ENCODE measurements at regions not wholly inside any gene's neighbourhood (a gene's known extent, or its start where the extent isn't known, plus 50 kb on each side); places are given as distances from the start of the nearest gene placed in this dataset.

- H3K4me3 ChIP-seq (ENCODE audit: low read depth, low read length) = no peak overlapping the region
Observed at GRCh38 chr21:28375708-28376385, 616.8 kb downstream of the LTN1 start.

GRCh38 chr21:28374881-28375280 lies 617.8 kb downstream of the LTN1 start:
- H3K27me3 ChIP-seq (ENCODE audit: control insufficient read depth, insufficient read depth, low read length) = no peaks in the 10 kb centered on the region
- no peak overlapping the region for H3K4me3 ChIP-seq (ENCODE audit: low read depth, low read length)
- TF ChIP-seq CTCF (IDR thresholded peaks at IDR 0.05; ENCODE audit: insufficient read depth, low read length, severe bottlenecking) = no peak
- DNase-seq (ENCODE audit: low read depth) = no peak
- FAIRE-seq = no peak
- no peaks in the 10 kb centered on the region for H3K36me3 ChIP-seq (ENCODE audit: control insufficient read depth, insufficient read depth, low read length)

More at GRCh38 chr21:28375708-28376385, 616.8 kb downstream of the LTN1 start:
- DNase-seq (ENCODE audit: low read depth) (no peak), FAIRE-seq (no peak)
- H3K27me3 ChIP-seq (ENCODE audit: control insufficient read depth, insufficient read depth, low read length) = no peaks in the 10 kb centered on the region
- TF ChIP-seq CTCF (IDR thresholded peaks at IDR 0.05; ENCODE audit: insufficient read depth, low read length, severe bottlenecking) = no peak
- H3K36me3 ChIP-seq (ENCODE audit: control insufficient read depth, insufficient read depth, low read length) = no peaks in the 10 kb centered on the region

GRCh38 chr21:28371713-28372112 lies 621.0 kb downstream of the LTN1 start:
- Histone ChIP-seq H3K36me3 (ENCODE audit: control insufficient read depth, insufficient read depth, low read length) (no peaks in the 10 kb centered on the region), H3K4me3 (ENCODE audit: low read depth, low read length) (no peak overlapping the region), H3K27me3 (ENCODE audit: control insufficient read depth, insufficient read depth, low read length) (no peaks in the 10 kb centered on the region)
- FAIRE-seq (no peak), DNase-seq (ENCODE audit: low read depth) (no peak)
- no peak for TF ChIP-seq CTCF (IDR thresholded peaks at IDR 0.05; ENCODE audit: insufficient read depth, low read length, severe bottlenecking)

GRCh38 chr21:28359300-28359699 lies 633.4 kb downstream of the LTN1 start:
- no peaks in the 10 kb centered on the region for H3K27me3 ChIP-seq (ENCODE audit: control insufficient read depth, insufficient read depth, low read length)
- no peak overlapping the region for H3K4me3 ChIP-seq (ENCODE audit: low read depth, low read length)
- no peak for TF ChIP-seq CTCF (IDR thresholded peaks at IDR 0.05; ENCODE audit: insufficient read depth, low read length, severe bottlenecking)
- no peaks in the 10 kb centered on the region for H3K36me3 ChIP-seq (ENCODE audit: control insufficient read depth, insufficient read depth, low read length)
- no peak for DNase-seq (ENCODE audit: low read depth)
- peak; percentile 23 for FAIRE-seq

- no peak for FAIRE-seq
- no peaks in the 10 kb centered on the region for H3K36me3 ChIP-seq (ENCODE audit: control insufficient read depth, insufficient read depth, low read length)
- H3K4me3 ChIP-seq (ENCODE audit: low read depth, low read length) = no peak overlapping the region
- no peak for DNase-seq (ENCODE audit: low read depth)
- TF ChIP-seq CTCF (IDR thresholded peaks at IDR 0.05; ENCODE audit: insufficient read depth, low read length, severe bottlenecking) = no peak
- no peaks in the 10 kb centered on the region for H3K27me3 ChIP-seq (ENCODE audit: control insufficient read depth, insufficient read depth, low read length)
Observed at GRCh38 chr21:28358702-28359101, 634.0 kb downstream of the LTN1 start.

GRCh38 chr21:28358170-28358569 lies 634.5 kb downstream of the LTN1 start:
- Histone ChIP-seq H3K27me3 (ENCODE audit: control insufficient read depth, insufficient read depth, low read length) (no peaks in the 10 kb centered on the region), H3K4me3 (ENCODE audit: low read depth, low read length) (no peak overlapping the region), H3K36me3 (ENCODE audit: control insufficient read depth, insufficient read depth, low read length) (no peaks in the 10 kb centered on the region)
- DNase-seq (ENCODE audit: low read depth) (no peak), FAIRE-seq (no peak)
- TF ChIP-seq CTCF (IDR thresholded peaks at IDR 0.05; ENCODE audit: insufficient read depth, low read length, severe bottlenecking) = no peak
